ENCODE measurements at regions not wholly inside any gene's neighbourhood (a gene's known extent, or its start where the extent isn't known, plus 50 kb on each side); places are given as distances from the start of the nearest gene placed in this dataset.

- DNase-seq (ENCODE audit: extremely low read depth in 1 of 2, low read depth in 1 of 2) = no peak
Observed at GRCh38 chr2:12074845-12075217, 328.4 kb downstream of the LPIN1 start.

- no peak for DNase-seq (ENCODE audit: extremely low read depth in 1 of 2, low read depth in 1 of 2)
Observed at GRCh38 chr2:12075603-12076002, 329.2 kb downstream of the LPIN1 start.

DNA sequence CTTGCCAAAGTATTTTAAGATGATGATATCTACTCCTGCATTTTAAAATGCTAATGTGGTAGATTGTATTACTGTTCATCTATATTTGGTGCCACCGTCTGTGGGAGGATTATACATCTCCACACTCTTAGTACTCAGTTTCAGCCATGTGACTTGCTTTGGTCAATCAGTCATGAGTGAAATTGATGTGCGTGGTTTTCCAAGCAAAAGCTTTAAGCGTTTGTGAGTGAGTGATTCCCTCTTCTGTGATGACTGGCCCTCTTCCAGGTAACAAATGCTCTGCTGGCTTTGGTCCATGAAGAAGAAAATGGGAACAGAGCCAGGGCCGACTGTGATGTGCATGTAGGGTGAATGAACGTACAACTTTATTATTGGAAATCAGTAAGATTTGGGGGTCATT, 330.4 kb downstream of the LPIN1 start:
- no peak for DNase-seq (ENCODE audit: extremely low read depth in 1 of 2, low read depth in 1 of 2)

- no peak for DNase-seq (ENCODE audit: extremely low read depth in 1 of 2, low read depth in 1 of 2)
Observed at GRCh38 chr2:12080360-12080759, 333.9 kb downstream of the LPIN1 start.

- no peak for DNase-seq (ENCODE audit: extremely low read depth in 1 of 2, low read depth in 1 of 2)
Observed at GRCh38 chr2:12081481-12082210, 335.2 kb downstream of the LPIN1 start.

- no peak for DNase-seq (ENCODE audit: extremely low read depth in 1 of 2, low read depth in 1 of 2)
Observed at GRCh38 chr2:12083081-12083581, 336.7 kb downstream of the LPIN1 start.

GRCh38 chr2:12083713-12084419, 337.4 kb downstream of the LPIN1 start:
- DNase-seq (ENCODE audit: extremely low read depth in 1 of 2, low read depth in 1 of 2) = no peak

- no peak for DNase-seq (ENCODE audit: extremely low read depth in 1 of 2, low read depth in 1 of 2)
Observed at GRCh38 chr2:12087175-12087574, 340.7 kb downstream of the LPIN1 start.

- no peak for DNase-seq (ENCODE audit: extremely low read depth in 1 of 2, low read depth in 1 of 2)
Observed at GRCh38 chr2:12087671-12088380, 341.4 kb downstream of the LPIN1 start.

DNA sequence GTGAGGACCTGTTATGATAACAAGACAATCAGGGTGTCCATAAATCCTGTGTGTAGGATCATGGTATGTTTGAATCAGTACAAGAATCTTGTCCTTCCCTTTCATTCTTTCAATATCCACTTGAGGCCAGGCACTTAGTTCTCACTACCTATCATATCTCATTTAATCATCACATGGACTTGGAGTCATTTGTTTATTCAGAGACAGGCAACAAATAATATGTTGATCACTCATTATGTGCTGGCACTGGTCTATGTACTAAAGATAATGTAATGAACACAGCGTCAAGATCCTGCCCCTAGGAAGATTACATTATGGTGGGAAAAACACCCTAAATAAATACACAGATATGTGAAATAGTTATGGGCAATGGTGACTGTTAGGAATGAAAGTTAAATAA, 342.6 kb downstream of the LPIN1 start:
- no peak for DNase-seq (ENCODE audit: extremely low read depth in 1 of 2, low read depth in 1 of 2)

DNA sequence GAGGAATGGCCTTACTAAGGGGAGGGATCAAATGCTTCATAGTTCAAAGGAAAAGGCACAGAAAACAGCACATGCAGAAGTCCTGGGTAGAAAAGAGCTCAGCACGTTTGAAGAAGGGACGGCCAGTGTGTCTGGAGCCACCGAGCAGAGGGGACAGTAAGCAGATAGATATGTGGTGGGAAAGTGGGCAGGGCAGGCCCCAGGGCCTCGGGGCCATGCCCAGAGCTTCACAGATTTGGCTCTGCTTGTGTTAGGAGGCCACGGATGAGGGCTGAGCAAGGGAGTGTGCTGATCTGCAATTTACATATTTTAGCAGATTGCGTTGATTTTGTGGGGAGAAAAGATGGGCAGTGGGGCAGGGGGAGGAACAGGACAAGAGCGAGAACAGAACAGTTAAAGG, 343.1 kb downstream of the LPIN1 start:
- no peak for DNase-seq (ENCODE audit: extremely low read depth in 1 of 2, low read depth in 1 of 2)

GRCh38 chr2:12090072-12090471, 343.6 kb downstream of the LPIN1 start:
- DNase-seq (ENCODE audit: extremely low read depth in 1 of 2, low read depth in 1 of 2) = no peak

GRCh38 chr2:12090590-12090989, 344.2 kb downstream of the LPIN1 start:
- no peak for DNase-seq (ENCODE audit: extremely low read depth in 1 of 2, low read depth in 1 of 2)

DNA sequence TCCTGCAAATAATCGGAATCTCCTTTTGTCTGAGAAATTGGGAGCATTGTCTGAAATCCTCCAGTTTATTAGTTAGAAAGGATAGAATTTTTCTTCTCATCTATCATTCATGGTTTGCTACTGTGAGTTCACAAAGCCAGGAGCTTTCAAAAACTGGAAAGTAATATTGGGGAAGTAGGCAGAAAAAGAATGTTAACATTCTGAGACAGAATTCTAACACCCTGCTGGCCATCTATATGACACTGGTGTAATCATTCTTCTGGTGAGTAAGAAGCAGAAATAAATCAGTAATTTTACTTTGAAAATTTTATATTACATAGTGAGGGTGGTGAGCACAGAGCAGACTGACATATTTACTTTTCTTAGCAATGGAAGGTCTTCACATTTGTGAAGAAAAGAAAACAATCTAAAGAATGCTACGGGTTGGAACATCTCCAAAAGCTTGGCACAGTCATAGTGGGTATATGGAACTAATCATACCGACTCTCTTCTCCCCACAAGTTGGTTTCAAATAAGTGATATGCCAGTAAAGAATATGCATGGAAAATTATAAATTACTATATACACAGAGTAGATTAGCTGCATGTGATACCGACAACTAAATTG, 344.9 kb downstream of the LPIN1 start:
- no peak for DNase-seq (ENCODE audit: extremely low read depth in 1 of 2, low read depth in 1 of 2)

GRCh38 chr2:12094134-12094533, 347.7 kb downstream of the LPIN1 start:
- no peak for DNase-seq (ENCODE audit: extremely low read depth in 1 of 2, low read depth in 1 of 2)

GRCh38 chr2:12096051-12096787, 349.8 kb downstream of the LPIN1 start:
- no peak for DNase-seq (ENCODE audit: extremely low read depth in 1 of 2, low read depth in 1 of 2)

DNA sequence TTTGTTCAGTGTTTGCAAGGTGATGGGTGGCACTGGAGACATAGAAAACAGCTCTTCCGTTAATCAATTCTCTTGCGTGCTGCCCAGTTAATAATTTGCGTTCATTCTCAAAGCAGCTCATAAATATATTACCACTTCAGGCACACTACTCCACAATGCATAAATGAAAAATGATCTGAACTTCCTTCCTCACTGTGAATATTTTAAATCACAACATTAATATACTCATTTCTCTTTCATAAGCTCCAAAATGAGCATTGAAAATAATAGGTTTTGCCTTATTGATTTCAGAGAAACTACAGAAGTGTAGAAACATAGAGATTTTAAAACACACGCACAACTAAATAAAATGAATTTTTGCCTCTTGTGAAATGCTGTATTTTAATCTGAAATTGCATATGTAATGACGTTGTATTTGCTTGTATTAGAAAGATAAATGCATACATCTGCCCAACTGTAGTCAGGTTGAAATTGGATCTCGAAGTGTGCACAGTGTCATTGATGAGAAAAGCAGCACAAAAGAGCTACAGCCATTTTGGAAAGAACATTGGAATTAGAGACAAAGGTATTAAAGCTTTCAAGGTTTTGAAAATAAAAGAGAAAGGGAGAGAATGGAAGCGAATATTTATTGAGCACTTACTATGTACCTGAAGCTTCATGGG, 350.5 kb downstream of the LPIN1 start:
- no peak for DNase-seq (ENCODE audit: extremely low read depth in 1 of 2, low read depth in 1 of 2)

DNA sequence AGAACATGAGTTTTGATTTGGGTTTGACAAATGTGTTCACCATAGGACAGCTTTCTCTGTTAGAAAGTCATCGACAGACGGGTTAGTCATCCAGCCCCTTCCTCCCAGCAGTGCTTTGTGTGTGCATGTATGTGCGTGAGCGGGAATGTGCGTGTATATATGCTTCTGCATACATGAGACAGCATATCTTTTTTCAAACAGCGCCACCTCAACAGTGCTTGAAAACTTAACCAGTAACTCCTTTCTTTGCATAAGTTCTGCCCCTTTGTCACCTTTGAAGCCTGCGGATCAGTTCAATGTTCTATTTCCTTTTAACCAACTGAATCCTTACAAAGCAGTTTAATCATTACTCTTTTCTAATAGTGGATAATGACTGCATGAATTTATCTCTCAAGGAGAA, 351.4 kb downstream of the LPIN1 start:
- DNase-seq (ENCODE audit: extremely low read depth in 1 of 2, low read depth in 1 of 2) = no peak

DNA sequence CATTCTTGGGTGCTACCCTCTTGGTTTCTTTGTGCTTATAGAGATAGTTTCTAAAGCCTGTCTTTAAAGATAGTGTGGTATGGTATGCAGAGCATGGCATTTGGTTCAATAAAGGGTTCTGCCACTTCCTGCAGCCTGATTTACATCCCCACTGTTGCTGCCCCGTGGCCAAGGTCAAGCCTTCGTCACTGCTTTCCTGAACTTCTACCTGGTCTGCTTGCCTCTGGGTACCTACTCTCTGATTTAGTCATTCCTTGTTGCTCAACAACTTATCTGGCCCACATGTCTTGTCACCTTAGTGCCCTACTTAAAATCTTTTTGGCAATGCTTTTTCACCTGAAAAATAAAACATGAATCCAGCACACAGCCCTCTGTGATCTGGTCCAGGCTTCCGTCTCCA, 352.9 kb downstream of the LPIN1 start:
- no peak for DNase-seq (ENCODE audit: extremely low read depth in 1 of 2, low read depth in 1 of 2)

GRCh38 chr2:12102679-12103078, 356.2 kb downstream of the LPIN1 start:
- DNase-seq (ENCODE audit: extremely low read depth in 1 of 2, low read depth in 1 of 2) = no peak

Data from stimulated activated CD8-positive, alpha-beta memory T cell treated with anti-CD3 and anti-CD28 coated beads, Interleukin-7, amount 100 ng/mL, for 48 hours (primary cell).